ENCODE measurements at regions not wholly inside any gene's neighbourhood (a gene's known extent, or its start where the extent isn't known, plus 50 kb on each side); places are given as distances from the start of the nearest gene placed in this dataset.
"Not testable (repeated sequence)": the region's sequence is repeated elsewhere in the genome, so short reads cannot be mapped to it uniquely, and the experiment has no call there.

DNA sequence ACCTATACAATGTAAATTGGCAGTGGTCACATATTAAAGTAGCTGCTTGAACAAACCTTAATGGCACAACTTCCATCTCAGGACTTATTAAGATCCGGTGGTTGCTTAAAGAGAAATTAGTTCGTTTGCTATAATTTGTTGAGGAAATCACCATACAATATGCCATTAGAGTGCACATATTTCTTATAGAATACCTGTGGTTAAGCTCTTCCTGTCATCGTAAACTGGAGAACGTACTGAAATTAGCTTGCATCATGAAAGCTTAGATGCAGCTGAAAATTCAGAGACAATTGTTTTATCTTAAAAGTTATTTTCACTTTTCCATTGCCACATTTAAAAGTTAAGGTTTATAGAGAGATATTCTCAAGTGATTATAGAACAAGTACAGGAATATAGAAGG, 818.6 kb upstream of the ALG10B start:
- not testable (repeated sequence) for TF ChIP-seq POLR2A, POLR2AphosphoS5 (IDR thresholded peaks at IDR 0.05)
- TF ChIP-seq, protein P1, sequence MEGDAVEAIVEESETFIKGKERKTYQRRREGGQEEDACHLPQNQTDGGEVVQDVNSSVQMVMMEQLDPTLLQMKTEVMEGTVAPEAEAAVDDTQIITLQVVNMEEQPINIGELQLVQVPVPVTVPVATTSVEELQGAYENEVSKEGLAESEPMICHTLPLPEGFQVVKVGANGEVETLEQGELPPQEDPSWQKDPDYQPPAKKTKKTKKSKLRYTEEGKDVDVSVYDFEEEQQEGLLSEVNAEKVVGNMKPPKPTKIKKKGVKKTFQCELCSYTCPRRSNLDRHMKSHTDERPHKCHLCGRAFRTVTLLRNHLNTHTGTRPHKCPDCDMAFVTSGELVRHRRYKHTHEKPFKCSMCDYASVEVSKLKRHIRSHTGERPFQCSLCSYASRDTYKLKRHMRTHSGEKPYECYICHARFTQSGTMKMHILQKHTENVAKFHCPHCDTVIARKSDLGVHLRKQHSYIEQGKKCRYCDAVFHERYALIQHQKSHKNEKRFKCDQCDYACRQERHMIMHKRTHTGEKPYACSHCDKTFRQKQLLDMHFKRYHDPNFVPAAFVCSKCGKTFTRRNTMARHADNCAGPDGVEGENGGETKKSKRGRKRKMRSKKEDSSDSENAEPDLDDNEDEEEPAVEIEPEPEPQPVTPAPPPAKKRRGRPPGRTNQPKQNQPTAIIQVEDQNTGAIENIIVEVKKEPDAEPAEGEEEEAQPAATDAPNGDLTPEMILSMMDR (IDR thresholded peaks at IDR 0.05 in 8 of 11, conservative IDR thresholded peaks at IDR 0.05 in 3 of 11) = not testable (repeated sequence)

Measured in spleen (tissue), 7 donors.